ENCODE measurements at regions not wholly inside any gene's neighbourhood (a gene's known extent, or its start where the extent isn't known, plus 50 kb on each side); places are given as distances from the start of the nearest gene placed in this dataset.

GRCh38 chr4:111685205-111685604 is 460.0 kb upstream of the FAM241A start:
- no peak for DNase-seq (ENCODE audit: low spot score)
- Histone ChIP-seq H3K4me3 (no peak overlapping the region), H3K27ac (no peak overlapping the region)
- no peak for TF ChIP-seq CTCF (IDR thresholded peaks at IDR 0.05)

GRCh38 chr4:111689214-111689613 is 456.0 kb upstream of the FAM241A start:
- TF ChIP-seq CTCF (IDR thresholded peaks at IDR 0.05) = no peak
- Histone ChIP-seq H3K27ac (no peak overlapping the region), H3K4me3 (no peak overlapping the region)
- DNase-seq (ENCODE audit: low spot score) = no peak

- H3K27ac ChIP-seq = no peak overlapping the region
- DNase-seq (ENCODE audit: low spot score) = no peak
- no peak overlapping the region for H3K4me3 ChIP-seq
- TF ChIP-seq CTCF (IDR thresholded peaks at IDR 0.05) = no peak
Measured at GRCh38 chr4:111689731-111690130, 455.5 kb upstream of the FAM241A start.

GRCh38 chr4:111693758-111694157 is 451.5 kb upstream of the FAM241A start:
- H3K4me3 ChIP-seq = no peak overlapping the region
- no peak for DNase-seq (ENCODE audit: low spot score)
- no peak for TF ChIP-seq CTCF (IDR thresholded peaks at IDR 0.05)
- no peak overlapping the region for H3K27ac ChIP-seq

- no peak for TF ChIP-seq CTCF (IDR thresholded peaks at IDR 0.05)
Measured at GRCh38 chr4:111695677-111696076, 449.6 kb upstream of the FAM241A start.

GRCh38 chr4:111696505-111696904 is 448.7 kb upstream of the FAM241A start:
- no peak for DNase-seq (ENCODE audit: low spot score)
- H3K27ac ChIP-seq = no peak overlapping the region
- H3K4me3 ChIP-seq = no peak overlapping the region
- no peak for TF ChIP-seq CTCF (IDR thresholded peaks at IDR 0.05)

More at GRCh38 chr4:111695677-111696076, 449.6 kb upstream of the FAM241A start:
- DNase-seq (ENCODE audit: low spot score) = no peak
- Histone ChIP-seq H3K4me3 (no peak overlapping the region), H3K27ac (no peak overlapping the region)

- DNase-seq (ENCODE audit: low spot score) = no peak
- H3K4me3 ChIP-seq = no peak overlapping the region
- H3K27ac ChIP-seq = no peak overlapping the region
- TF ChIP-seq CTCF (IDR thresholded peaks at IDR 0.05) = no peak
Measured at GRCh38 chr4:111697176-111697942, 447.9 kb upstream of the FAM241A start.
